Endothelial cell of umbilical vein (primary cell): ENCODE measurements at regions not wholly inside any gene's neighbourhood (a gene's known extent, or its start where the extent isn't known, plus 50 kb on each side); places are given as distances from the start of the nearest gene placed in this dataset.
"Not testable (repeated sequence)": the region's sequence is repeated elsewhere in the genome, so short reads cannot be mapped to it uniquely, and the experiment has no call there.

Source experiments
- BruUV-seq: library from RNA; stranded (reverse); fragments of 400-500 nt; replicated peaks from 2 replicates; lab custom pipeline; 2021; lab: Mats Ljungman, UMichigan
- CTCF ChIA-PET: fragments of 300-600, 350-600 bp; sonication (Branson Sonifier 250); formaldehyde crosslinking; loops from one replicate; lab custom pipeline; 2021; ENCODE audit warnings: antibody characterized with exemption, inconsistent platforms; lab: Charles Lee
- POLR2A ChIA-PET: fragments of 300-600, 350-600 bp; sonication (Branson Sonifier 250); formaldehyde crosslinking; loops from one replicate; lab custom pipeline; 2021; ENCODE audit warnings: antibody characterized with exemption, inconsistent platforms; lab: Charles Lee
- DNase-seq: peaks from one replicate; pipeline ENCODE4 v3.0.0-alpha.2; 2011; ENCODE audit warnings: low read depth, low spot score
- FAIRE-seq: peaks from 2 replicates; lab custom pipeline; 2011; peaks lifted over from hg19 to GRCh38; lab: Jason Lieb, UNC
- H2AFZ ChIP-seq: 2 replicates; pipeline ENCODE4 v1.6.0; 2012; ENCODE audit warnings: low read depth, low read length, control low read depth, inconsistent platforms
- H3K27ac ChIP-seq: 2 replicates; pipeline ENCODE4 v1.5.1; 2011; ENCODE audit warnings: low read depth, mild to moderate bottlenecking, control low read depth, low read length, moderate library complexity; ENCODE audit not compliant: insufficient read depth
- H3K27me3 ChIP-seq, 2 experiments: 2 replicates each; pipeline versions ENCODE4 v1.6.0 to v1.6.1; 2011; ENCODE audit warnings: low read length in 2 of 2, mixed read lengths in 1 of 2; ENCODE audit not compliant: control insufficient read depth in 2 of 2, insufficient read depth in 2 of 2
- H3K36me3 ChIP-seq, 2 experiments: 2 replicates in 1 of 2; 3 replicates in 1 of 2; pipeline ENCODE4 v1.5.1; 2011; ENCODE audit warnings: low read length in 2 of 2, mild to moderate bottlenecking in 1 of 2, moderate library complexity in 1 of 2; ENCODE audit not compliant: control insufficient read depth in 2 of 2, insufficient read depth in 2 of 2; ENCODE audit errors: extremely low read depth in 1 of 2
- H3K4me1 ChIP-seq: 3 replicates; pipeline ENCODE4 v1.5.1; 2011; ENCODE audit warnings: mild to moderate bottlenecking, low read length; ENCODE audit not compliant: control insufficient read depth, insufficient read depth; ENCODE audit errors: extremely low read depth
- H3K4me2 ChIP-seq: 2 replicates; pipeline ENCODE4 v1.6.1; 2011; ENCODE audit warnings: low read length, control low read depth, mixed read lengths; ENCODE audit not compliant: insufficient read depth
- H3K4me3 ChIP-seq, 3 experiments: fragments of 200-600 bp in 1 of 3; sonication (generic), shearing (Covaris generic) in 1 of 3; replicated peaks in 1 of 3; 2 replicates each; pipeline ENCODE4 v1.5.1; 2011 to 2016; ENCODE audit warnings: control low read depth in 3 of 3, low read length in 3 of 3, mild to moderate bottlenecking in 2 of 3, inconsistent platforms in 1 of 3, low read depth in 1 of 3, moderate library complexity in 1 of 3; ENCODE audit not compliant: insufficient read depth in 1 of 3
- H3K79me2 ChIP-seq: 2 replicates; pipeline ENCODE4 v1.6.0; 2012; ENCODE audit warnings: low read length, inconsistent platforms; ENCODE audit not compliant: control insufficient read depth, insufficient read depth
- H3K9ac ChIP-seq: replicated peaks from 2 replicates; pipeline ENCODE3; 2011; ENCODE audit warnings: low read length, control low read depth; ENCODE audit not compliant: insufficient read depth; ENCODE audit errors: extremely low read depth
- H3K9me1 ChIP-seq: replicated peaks from 3 replicates; pipeline ENCODE4 v1.6.0; 2011; ENCODE audit warnings: mild to moderate bottlenecking, low read length; ENCODE audit not compliant: control insufficient read depth, insufficient read depth; ENCODE audit errors: extremely low read depth
- H3K9me3 ChIP-seq: replicated peaks from 2 replicates; pipeline ENCODE4 v1.5.1; 2012; ENCODE audit warnings: low read length, inconsistent platforms; ENCODE audit not compliant: control insufficient read depth, insufficient read depth
- H4K20me1 ChIP-seq: replicated peaks from 2 replicates; pipeline ENCODE3; 2011; ENCODE audit warnings: mild to moderate bottlenecking, low read length; ENCODE audit not compliant: control insufficient read depth, insufficient read depth; ENCODE audit errors: extremely low read depth
- dilution Hi-C: fragments of 300-500 bp; cut with MboI; formaldehyde crosslinking; loops from one replicate; pipeline ENCODE4 v1.15.0; 2019; ENCODE audit warnings: low sequenced_read_pairs; ENCODE audit not compliant: extremely low pct_ligation_motif_present
- intact Hi-C: fragments of 100-400 bp; cut with micrococcal nuclease; formaldehyde crosslinking; loops from one replicate; pipeline ENCODE4 v1.10.0; 2022

DNA sequence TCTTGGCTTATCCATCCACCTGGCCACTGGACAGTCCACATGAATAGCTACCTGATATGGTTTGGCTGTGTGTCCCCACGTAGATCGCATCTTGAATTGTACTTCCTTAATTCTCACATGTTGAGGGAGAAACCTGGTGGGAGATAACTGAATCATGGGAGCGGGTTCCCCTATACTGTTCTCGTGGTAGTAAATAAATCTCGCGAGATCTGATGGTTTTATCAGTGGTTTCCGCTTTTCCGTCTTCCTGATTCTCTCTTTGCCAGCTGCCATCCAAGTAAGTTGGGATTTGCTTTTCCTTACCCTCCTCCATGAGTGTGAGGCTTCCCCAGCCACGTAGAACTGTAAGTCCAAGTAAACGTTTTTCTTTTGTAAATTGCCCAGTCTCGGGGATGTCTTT is 720.8 kb downstream of the PRIM2 start:
- H4K20me1 ChIP-seq, BruUV-seq, H3K9me3 ChIP-seq, H2AFZ ChIP-seq, POLR2A ChIA-PET, H3K4me2 ChIP-seq, H3K9me1 ChIP-seq, H3K36me3 ChIP-seq, H3K4me3 ChIP-seq, intact Hi-C loops, H3K4me1 ChIP-seq, FAIRE-seq, dilution Hi-C loops, H3K79me2 ChIP-seq, H3K9ac ChIP-seq, H3K27ac ChIP-seq, H3K27me3 ChIP-seq, CTCF ChIA-PET, DNase-seq: not testable (repeated sequence)

DNA sequence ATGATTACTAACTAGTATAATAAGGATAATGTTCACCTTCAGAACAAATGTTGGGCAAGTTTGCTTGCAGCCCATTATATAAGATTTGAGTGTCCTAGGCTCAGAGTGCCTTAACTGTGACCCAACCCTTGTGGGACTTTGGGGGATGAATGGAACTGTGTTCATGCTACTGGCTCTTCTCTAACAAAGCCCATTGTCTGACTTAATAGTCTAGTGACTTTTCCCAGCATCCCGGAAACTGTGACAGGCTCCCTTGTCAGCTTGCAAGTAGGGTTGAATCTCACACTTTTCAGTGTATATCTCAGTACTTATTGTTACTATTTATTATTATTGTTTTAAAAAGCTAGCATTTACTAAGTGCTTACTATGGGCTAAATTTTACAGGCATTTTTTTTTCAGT is 729.2 kb downstream of the PRIM2 start:
- H3K9me1 ChIP-seq, H3K4me2 ChIP-seq, H3K27ac ChIP-seq, BruUV-seq, H3K36me3 ChIP-seq, dilution Hi-C loops, H4K20me1 ChIP-seq, DNase-seq, intact Hi-C loops, H3K9me3 ChIP-seq, POLR2A ChIA-PET, H3K9ac ChIP-seq, FAIRE-seq, H3K79me2 ChIP-seq, H3K27me3 ChIP-seq, H2AFZ ChIP-seq, H3K4me1 ChIP-seq, H3K4me3 ChIP-seq, CTCF ChIA-PET: not testable (repeated sequence)

DNA sequence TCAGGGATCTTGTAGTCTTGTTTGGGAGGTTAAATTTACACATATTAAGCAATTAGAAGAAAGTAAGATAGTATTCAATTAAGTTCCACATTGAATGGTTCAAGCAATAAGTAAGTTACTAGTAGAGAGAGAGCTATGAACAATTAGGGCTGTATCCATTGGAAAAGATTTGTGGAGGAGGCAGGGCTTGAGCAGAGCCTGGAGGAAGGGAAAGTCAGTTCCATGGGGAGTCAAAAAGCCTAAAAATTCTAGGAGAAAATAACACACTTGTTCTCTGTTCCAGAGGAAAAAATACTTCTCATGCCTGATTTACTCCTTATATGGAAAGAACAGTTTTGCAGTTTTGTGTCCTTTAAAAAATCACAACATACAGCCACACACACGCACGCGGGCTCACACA is 730.0 kb downstream of the PRIM2 start:
- H3K9me3 ChIP-seq, BruUV-seq, H3K9me1 ChIP-seq, dilution Hi-C loops, H3K36me3 ChIP-seq, H4K20me1 ChIP-seq, H3K9ac ChIP-seq, POLR2A ChIA-PET, H2AFZ ChIP-seq, CTCF ChIA-PET, FAIRE-seq, intact Hi-C loops, H3K27me3 ChIP-seq, DNase-seq, H3K4me3 ChIP-seq, H3K79me2 ChIP-seq, H3K27ac ChIP-seq, H3K4me1 ChIP-seq, H3K4me2 ChIP-seq: not testable (repeated sequence)

DNA sequence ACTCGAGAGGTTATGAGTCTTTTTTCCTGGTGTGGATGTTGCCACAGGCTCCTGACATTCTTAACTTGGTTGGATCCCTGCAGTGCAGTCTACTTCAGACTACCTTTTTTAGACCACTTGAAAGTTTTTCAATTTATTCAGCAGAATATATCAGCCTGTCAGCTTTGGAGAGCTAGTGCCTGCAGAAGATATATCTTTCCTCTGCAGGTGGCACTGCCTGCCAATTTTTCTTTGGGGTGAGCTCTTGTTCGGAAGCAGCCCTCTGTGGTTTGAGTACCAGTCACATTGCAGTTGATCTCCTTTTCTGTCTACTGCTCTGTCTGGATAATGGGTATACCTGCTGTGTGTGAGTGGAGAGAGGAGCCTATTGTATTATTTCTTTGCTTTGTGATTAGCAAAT is 730.4 kb downstream of the PRIM2 start:
- FAIRE-seq, CTCF ChIA-PET: not testable (repeated sequence)

More for the DNA sequence above, 730.4 kb downstream of the PRIM2 start:
- H3K9me1 ChIP-seq, H3K36me3 ChIP-seq, DNase-seq, BruUV-seq, H3K4me1 ChIP-seq, H4K20me1 ChIP-seq, H3K9ac ChIP-seq, H3K4me3 ChIP-seq, dilution Hi-C loops, H3K4me2 ChIP-seq, intact Hi-C loops, H2AFZ ChIP-seq, H3K27ac ChIP-seq, H3K79me2 ChIP-seq, H3K27me3 ChIP-seq, H3K9me3 ChIP-seq, POLR2A ChIA-PET: not testable (repeated sequence)
